ENCODE measurements at regions not wholly inside any gene's neighbourhood (a gene's known extent, or its start where the extent isn't known, plus 50 kb on each side); places are given as distances from the start of the nearest gene placed in this dataset.

DNA sequence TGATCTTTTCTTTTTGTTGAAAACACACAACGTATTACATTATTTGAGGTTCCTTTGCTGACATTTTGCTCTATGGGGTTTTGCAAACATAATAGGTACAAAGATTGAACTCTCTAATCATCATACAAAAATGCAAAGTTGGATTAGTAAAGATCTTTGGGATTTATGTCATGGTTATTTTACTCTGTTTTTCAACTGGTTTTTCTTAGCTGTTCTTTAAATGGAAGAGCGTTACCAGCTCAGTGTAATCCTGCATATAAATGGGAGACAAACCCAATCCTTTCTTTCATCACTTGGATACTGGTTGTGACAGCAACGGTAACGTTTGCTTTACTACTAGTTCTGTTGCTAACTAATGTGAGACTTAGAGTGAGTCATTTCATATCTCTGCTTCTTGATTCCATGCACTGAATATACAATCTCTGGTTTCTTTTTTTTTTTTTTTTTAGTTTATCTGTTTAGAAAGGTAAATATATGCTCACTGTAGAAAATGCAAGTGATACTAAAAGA, 104.9 kb upstream of the NOVA1 start:
- Histone ChIP-seq H3K4me1 (no peaks in the 10 kb centered on the region), H3K27me3 (no peaks in the 10 kb centered on the region), H3K27ac (no peak overlapping the region), H3K9me3 (no peaks in the 10 kb centered on the region), H3K4me3 (no peak overlapping the region), H3K36me3 (no peaks in the 10 kb centered on the region)
- intact Hi-C loops (cut with DNase I), result no loop called here
- TF ChIP-seq, protein P1, sequence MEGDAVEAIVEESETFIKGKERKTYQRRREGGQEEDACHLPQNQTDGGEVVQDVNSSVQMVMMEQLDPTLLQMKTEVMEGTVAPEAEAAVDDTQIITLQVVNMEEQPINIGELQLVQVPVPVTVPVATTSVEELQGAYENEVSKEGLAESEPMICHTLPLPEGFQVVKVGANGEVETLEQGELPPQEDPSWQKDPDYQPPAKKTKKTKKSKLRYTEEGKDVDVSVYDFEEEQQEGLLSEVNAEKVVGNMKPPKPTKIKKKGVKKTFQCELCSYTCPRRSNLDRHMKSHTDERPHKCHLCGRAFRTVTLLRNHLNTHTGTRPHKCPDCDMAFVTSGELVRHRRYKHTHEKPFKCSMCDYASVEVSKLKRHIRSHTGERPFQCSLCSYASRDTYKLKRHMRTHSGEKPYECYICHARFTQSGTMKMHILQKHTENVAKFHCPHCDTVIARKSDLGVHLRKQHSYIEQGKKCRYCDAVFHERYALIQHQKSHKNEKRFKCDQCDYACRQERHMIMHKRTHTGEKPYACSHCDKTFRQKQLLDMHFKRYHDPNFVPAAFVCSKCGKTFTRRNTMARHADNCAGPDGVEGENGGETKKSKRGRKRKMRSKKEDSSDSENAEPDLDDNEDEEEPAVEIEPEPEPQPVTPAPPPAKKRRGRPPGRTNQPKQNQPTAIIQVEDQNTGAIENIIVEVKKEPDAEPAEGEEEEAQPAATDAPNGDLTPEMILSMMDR (IDR thresholded peaks at IDR 0.05), result no peak
- ATAC-seq (no peak), DNase-seq (no peak)

DNA sequence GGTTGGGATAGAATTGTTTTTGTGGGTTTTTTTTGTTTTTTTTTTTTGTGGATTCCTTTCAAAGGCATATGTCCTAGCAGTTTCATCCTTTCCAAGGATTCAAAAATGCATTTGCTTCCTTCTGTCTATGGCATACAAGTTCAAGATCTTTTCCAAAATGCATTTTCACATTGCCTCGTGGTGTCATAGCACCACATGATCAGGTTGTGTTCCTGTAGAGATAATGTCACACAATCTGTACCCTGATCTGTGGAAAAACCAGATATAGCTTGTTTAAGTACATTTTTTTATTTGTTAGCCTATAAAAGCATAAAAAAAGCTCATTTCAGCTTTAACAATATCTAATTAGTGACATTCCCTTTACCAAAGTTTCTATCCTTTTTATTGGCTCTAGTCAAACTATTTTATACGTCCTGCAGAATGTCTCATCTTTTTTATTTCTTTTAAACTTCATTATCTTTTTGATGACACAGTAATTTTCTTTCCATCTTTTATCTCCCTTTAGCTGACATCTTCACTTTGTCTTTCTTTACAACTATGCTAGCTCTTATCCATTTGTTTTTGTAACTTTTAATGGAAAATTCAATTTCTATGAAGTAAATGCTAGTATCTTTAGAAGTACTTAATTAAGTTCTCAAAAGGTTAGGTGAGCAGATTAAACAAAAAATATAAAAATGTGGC, 106.0 kb upstream of the NOVA1 start:
- intact Hi-C loops (cut with DNase I), result no loop called here
- TF ChIP-seq, protein P1 (IDR thresholded peaks at IDR 0.05), result no peak
- H3K4me3 ChIP-seq, result no peak overlapping the region
- ATAC-seq, result no peak
- H3K36me3 ChIP-seq, result no peaks in the 10 kb centered on the region
- H3K27me3 ChIP-seq, result no peaks in the 10 kb centered on the region
- no peak for DNase-seq
- no peaks in the 10 kb centered on the region for H3K9me3 ChIP-seq
- H3K4me1 ChIP-seq, result no peaks in the 10 kb centered on the region
- no peak overlapping the region for H3K27ac ChIP-seq

GRCh38 chr14:26707234-26707633, 109.4 kb upstream of the NOVA1 start:
- no peaks in the 10 kb centered on the region for H3K36me3 ChIP-seq
- intact Hi-C loops (cut with DNase I), result no loop called here
- no peak overlapping the region for H3K27ac ChIP-seq
- no peaks in the 10 kb centered on the region for H3K27me3 ChIP-seq
- no peak overlapping the region for H3K4me3 ChIP-seq
- no peaks in the 10 kb centered on the region for H3K9me3 ChIP-seq
- ATAC-seq (no peak), DNase-seq (no peak)
- TF ChIP-seq, protein P1 (IDR thresholded peaks at IDR 0.05), result no peak
- no peaks in the 10 kb centered on the region for H3K4me1 ChIP-seq

DNA sequence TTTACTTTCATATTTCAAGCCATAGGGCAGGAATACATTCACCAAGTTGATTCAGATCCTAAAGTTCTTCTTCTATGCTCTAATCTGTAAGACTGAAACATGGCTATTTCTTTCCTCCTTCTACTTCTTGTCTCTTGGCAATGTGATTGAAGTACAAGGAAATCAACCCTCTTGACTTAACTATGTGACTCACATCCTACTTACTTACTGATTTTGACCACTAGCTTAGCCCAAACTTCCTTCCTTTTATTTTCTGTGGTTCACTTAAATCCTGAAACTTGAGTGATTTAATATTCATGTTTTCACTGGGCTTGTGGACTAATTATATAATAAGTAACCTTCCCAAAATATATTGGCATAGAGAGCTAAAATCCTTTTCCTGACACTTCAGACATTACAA, 111.2 kb upstream of the NOVA1 start:
- intact Hi-C loops (cut with DNase I), result no loop called here
- TF ChIP-seq, protein P1 (IDR thresholded peaks at IDR 0.05), result no peak
- Histone ChIP-seq H3K27me3 (no peaks in the 10 kb centered on the region), H3K4me3 (no peak overlapping the region), H3K27ac (no peak overlapping the region), H3K4me1 (no peaks in the 10 kb centered on the region), H3K36me3 (no peaks in the 10 kb centered on the region), H3K9me3 (no peaks in the 10 kb centered on the region)
- ATAC-seq (peak; percentile 64), DNase-seq (no peak)

GRCh38 chr14:26719514-26719913, 121.7 kb upstream of the NOVA1 start:
- Histone ChIP-seq H3K36me3 (no peaks in the 10 kb centered on the region), H3K4me1 (no peaks in the 10 kb centered on the region), H3K9me3 (no peaks in the 10 kb centered on the region), H3K27me3 (no peaks in the 10 kb centered on the region), H3K4me3 (no peak overlapping the region), H3K27ac (no peak overlapping the region)
- ATAC-seq (peak; percentile 38), DNase-seq (no peak)
- TF ChIP-seq, protein P1 (IDR thresholded peaks at IDR 0.05), result no peak
- intact Hi-C loops (cut with DNase I), result no loop called here
